HepG2 (cell line): ENCODE measurements at regions not wholly inside any gene's neighbourhood (a gene's known extent, or its start where the extent isn't known, plus 50 kb on each side); places are given as distances from the start of the nearest gene placed in this dataset.
A peak's percentile ranks its signal among the peaks of the same experiment; 100 is the strongest.

Experiments
- ATAC-seq: fragments of 200-7000 bp; cut with Tn5 transposase; 3 replicates; pipeline ENCODE4 v1.9.1; 2020; ENCODE audit warnings: mild to moderate bottlenecking, moderate library complexity
- BruUV-seq: library from RNA; stranded (reverse); fragments of 400-500 nt; replicated peaks from 2 replicates; lab custom pipeline; 2021; lab: Mats Ljungman, UMichigan
- CTCF ChIA-PET: fragments of 300-600 bp; formaldehyde crosslinking; extraction: SDS; loops from one replicate; lab custom pipeline; 2021; ENCODE audit warnings: low total read pairs, inconsistent platforms, low intra/inter-chr PET ratio; lab: Yijun Ruan, JAX
- POLR2A ChIA-PET: fragments of 350-600 bp; sonication (Branson Sonifier 250); formaldehyde crosslinking; loops from one replicate; lab custom pipeline; 2020; ENCODE audit warnings: antibody characterized with exemption, inconsistent platforms; lab: Yijun Ruan, JAX
- DNase-seq: peaks from one replicate; pipeline ENCODE4 v3.0.0-alpha.2; 2015; ENCODE audit warnings: low spot score
- FAIRE-seq: peaks from 3 replicates; lab custom pipeline; 2011; peaks lifted over from hg19 to GRCh38; lab: Jason Lieb, UNC
- H2AFZ ChIP-seq: one replicate; pipeline ENCODE4 v1.6.1; 2011; ENCODE audit warnings: low read length, inconsistent platforms
- H3K27ac ChIP-seq: fragments of 300-600 bp; 3 replicates; pipeline ENCODE4 v1.8.0; 2011; ENCODE audit warnings: mixed run types, mild to moderate bottlenecking, mixed read lengths, low read length, inconsistent platforms; ENCODE audit not compliant: insufficient read depth; ENCODE audit errors: extremely low read length
- H3K27me3 ChIP-seq, 2 experiments: fragments of 200-600 bp in 1 of 2; 2 replicates in 1 of 2; 3 replicates in 1 of 2; pipeline versions ENCODE4 v1.6.0 to v1.8.0; 2011; ENCODE audit warnings: low read length in 2 of 2, mild to moderate bottlenecking in 2 of 2, moderate library complexity in 2 of 2, inconsistent platforms in 1 of 2; ENCODE audit not compliant: insufficient read depth in 2 of 2, control insufficient read depth in 1 of 2
- H3K36me3 ChIP-seq, 2 experiments: fragments of 200-600 bp in 1 of 2; replicated peaks in 1 of 2; 2 replicates in 1 of 2; 3 replicates in 1 of 2; pipeline versions ENCODE4 v1.5.1 to v1.8.0; 2011; ENCODE audit warnings: low read length in 2 of 2, inconsistent platforms in 1 of 2; ENCODE audit not compliant: insufficient read depth in 2 of 2, control insufficient read depth in 1 of 2
- H3K4me1 ChIP-seq: 2 replicates; pipeline ENCODE4 v1.5.1; 2012; ENCODE audit warnings: low read length, inconsistent platforms; ENCODE audit not compliant: insufficient read depth
- H3K4me2 ChIP-seq: 2 replicates; pipeline ENCODE4 v1.6.0; 2011; ENCODE audit warnings: low read depth, low read length, inconsistent platforms
- H3K4me3 ChIP-seq, 3 experiments: fragments of 200-600 bp in 1 of 3; sonication (generic), shearing (Covaris generic) in 1 of 3; replicated peaks in 1 of 3; 2 replicates each; pipeline ENCODE4 v1.5.1; 2011 to 2016; ENCODE audit warnings: low read length in 3 of 3, inconsistent platforms in 2 of 3, low read depth in 2 of 3, mild to moderate bottlenecking in 2 of 3, control low read depth in 1 of 3, mixed read lengths in 1 of 3; ENCODE audit not compliant: insufficient read depth in 1 of 3
- H3K79me2 ChIP-seq: one replicate; pipeline ENCODE4 v1.6.1; 2011; ENCODE audit warnings: low read length, inconsistent platforms; ENCODE audit not compliant: insufficient read depth
- H3K9ac ChIP-seq: 2 replicates; pipeline ENCODE4 v1.6.0; 2011; ENCODE audit warnings: mild to moderate bottlenecking, low read depth, low read length, inconsistent platforms; ENCODE audit not compliant: insufficient read depth
- H3K9me3 ChIP-seq: 2 replicates; pipeline ENCODE4 v1.5.1; 2012; ENCODE audit warnings: mild to moderate bottlenecking, low read length
- H4K20me1 ChIP-seq: 2 replicates; pipeline ENCODE4 v1.6.0; 2011; ENCODE audit warnings: inconsistent platforms, mild to moderate bottlenecking, low read length, moderate library complexity; ENCODE audit not compliant: insufficient read depth
- CEBPB ChIP-seq: IDR thresholded peaks from 2 replicates; pipeline ENCODE4 v1.6.1; 2011; ENCODE audit warnings: low read depth, low read length, improper control_type of control experiment, borderline replicate concordance
- CREB1 ChIP-seq, 2 experiments: fragments of 450-650 bp in 1 of 2; IDR thresholded peaks; 2 replicates each; pipeline ENCODE4 v1.6.1; 2016 to 2017; ENCODE audit warnings: control low read depth in 1 of 2, mild to moderate bottlenecking in 1 of 2, missing compliant biosample characterization in 1 of 2, missing genetic modification characterization in 1 of 2
- MAF1 ChIP-seq: sonication (generic); formaldehyde crosslinking; IDR thresholded peaks from 2 replicates; pipeline ENCODE4 v1.5.0; 2020; ENCODE audit warnings: missing genetic modification reagents, borderline replicate concordance
- PPARG ChIP-seq: conservative IDR thresholded peaks from 2 replicates; pipeline ENCODE4 v1.6.1; 2016; ENCODE audit warnings: missing biosample characterization, missing genetic modification reagents
- RFX1 ChIP-seq: fragments of 450-650 bp; IDR thresholded peaks from 2 replicates; pipeline ENCODE4 v1.6.1; 2017
- ZFY ChIP-seq: sonication (generic); formaldehyde crosslinking; IDR thresholded peaks from 2 replicates; pipeline ENCODE4 v1.4.0; 2020; ENCODE audit warnings: missing genetic modification reagents
- ZNF788 ChIP-seq: sonication (generic); formaldehyde crosslinking; IDR thresholded peaks from 2 replicates; pipeline ENCODE4 v1.5.0; 2020; ENCODE audit warnings: mild to moderate bottlenecking, missing genetic modification reagents, borderline replicate concordance
- WGBS: methylation state at CpG from one replicate; pipeline ENCODE4 v1.1.6; 2017; ENCODE audit warnings: low lambda C conversion rate; 5-methylcytosine and 5-hydroxymethylcytosine counted together
- in situ Hi-C: cut with HindIII; loops from 2 replicates; pipeline ENCODE4 v1.10.0; 2017; ENCODE audit warnings: low pct_unique_long_range_greater_than_20kb; ENCODE audit not compliant: extremely low pct_ligation_motif_present
- intact Hi-C: fragments of 100-400 bp; cut with micrococcal nuclease; formaldehyde crosslinking; loops from one replicate; pipeline ENCODE4 v1.10.0; 2022; ENCODE audit not compliant: unreplicated experiment

DNA sequence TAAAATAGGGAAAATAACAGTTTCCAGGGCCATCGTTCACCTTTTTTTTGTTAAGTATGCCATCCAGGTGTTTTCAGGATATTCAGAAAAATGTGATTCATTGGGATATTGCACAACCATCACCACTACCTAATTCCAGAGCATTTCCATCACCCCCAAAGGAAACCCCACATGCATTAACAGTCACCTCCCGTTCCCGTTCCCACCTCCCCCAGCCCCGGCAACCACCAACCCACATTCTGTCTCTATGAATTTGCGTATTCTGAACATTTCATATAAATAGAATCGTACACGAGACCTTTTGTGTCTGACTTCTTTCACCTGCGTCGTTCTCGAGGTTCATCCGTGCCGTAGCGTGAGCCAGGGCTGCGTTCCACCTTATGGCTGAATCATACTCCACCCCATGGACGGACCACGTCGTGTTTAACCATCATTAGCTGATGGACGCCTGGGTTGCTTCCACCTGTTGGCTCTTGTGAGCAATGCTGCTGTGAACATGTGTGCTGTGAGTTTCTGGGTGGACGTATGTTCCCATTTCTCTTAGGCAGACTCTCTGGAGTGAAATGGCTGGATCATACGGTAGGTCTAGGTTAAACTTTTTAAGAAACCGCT lies 51.0 kb upstream of the NCOR2 start:
- FAIRE-seq, result no peak
- H3K36me3 ChIP-seq, result no peaks in the 10 kb centered on the region
- ATAC-seq, result no peak
- no peak for DNase-seq
- no peaks in the 10 kb centered on the region for H3K9me3 ChIP-seq
- intact Hi-C loops, result no loop called here
- TF ChIP-seq CEBPB, result peak; percentile 41; the same call in 1 of the 2 replicates
- TF ChIP-seq ZFY (CRISPR knock-in tag), result no peak
- H3K79me2 ChIP-seq, result no peaks in the 10 kb centered on the region
- peaks cover 7 to 47% of the 10 kb centered on the region in 2 experiments; a peak in 4 of 5 replicates for H3K27me3 ChIP-seq
- no peaks in the 10 kb centered on the region for H4K20me1 ChIP-seq
- no peak overlapping the region for H3K27ac ChIP-seq
- H2AFZ ChIP-seq, result no peak overlapping the region
- in situ Hi-C loops, result no loop called here
- H3K4me3 ChIP-seq, result no peak overlapping the region
- CTCF ChIA-PET, result no interaction called here
- H3K4me2 ChIP-seq, result no peak overlapping the region
- H3K4me1 ChIP-seq, result peaks cover 10% of the 10 kb centered on the region
- POLR2A ChIA-PET, result no interaction called here
- 56% methylated on average over 21 of the region's 21 CpGs for WGBS
- no TSS peak for BruUV-seq
- no peak overlapping the region for H3K9ac ChIP-seq

DNA sequence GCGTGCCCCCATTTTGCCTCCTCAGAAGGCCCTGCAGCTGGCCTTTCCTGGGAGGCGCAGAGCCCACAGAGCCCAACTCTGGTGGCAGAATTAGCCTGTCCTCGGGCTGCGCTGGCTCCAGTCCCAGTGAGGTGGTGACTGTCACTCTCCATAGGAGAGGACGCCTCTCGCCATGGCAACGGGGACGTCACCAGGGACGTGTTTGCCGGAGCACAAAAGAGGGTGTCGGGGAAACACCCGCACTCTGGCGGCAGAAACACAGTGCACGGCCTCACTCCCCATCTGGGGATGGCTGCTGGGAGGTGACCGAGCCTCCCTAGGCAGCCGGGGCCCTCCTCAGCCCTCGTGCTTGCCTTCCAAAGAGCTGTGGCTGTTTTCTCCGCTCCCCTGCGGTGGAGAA lies 50.2 kb upstream of the NCOR2 start:
- no peak overlapping the region for H3K4me3 ChIP-seq
- H3K36me3 ChIP-seq, result no peaks in the 10 kb centered on the region
- no peaks in the 10 kb centered on the region for H4K20me1 ChIP-seq
- intact Hi-C loops, result no loop called here
- TF ChIP-seq MAF1 (CRISPR knock-in tag), result no peak
- TF ChIP-seq PPARG (CRISPR knock-in tag), result no peak
- TF ChIP-seq ZNF788 (CRISPR knock-in tag), result no peak
- 0 out of 2 replicates have a peak, but pooled peaks have one; percentile 10 for TF ChIP-seq CREB1 (IDR thresholded peaks at IDR 0.05)
- TF ChIP-seq CREB1 (CRISPR knock-in tag; IDR thresholded peaks at IDR 0.05), result no peak
- TF ChIP-seq RFX1, result peak; percentile 22; the same call in 1 of the 2 replicates
- no peak overlapping the region for H3K4me2 ChIP-seq
- DNase-seq (no peak), FAIRE-seq (no peak), ATAC-seq (peak; percentile 46)
- in situ Hi-C loops, result no loop called here
- ChIA-PET CTCF (no interaction called here), POLR2A (no interaction called here)
- H2AFZ ChIP-seq, result no peak overlapping the region
- H3K9me3 ChIP-seq, result no peaks in the 10 kb centered on the region
- no peak overlapping the region for H3K9ac ChIP-seq
- no peak overlapping the region for H3K27ac ChIP-seq
- peaks cover 7 to 39% of the 10 kb centered on the region in 2 experiments; a peak in 4 of 5 replicates for H3K27me3 ChIP-seq
- peaks cover 10% of the 10 kb centered on the region for H3K4me1 ChIP-seq
- no TSS peak for BruUV-seq
- 45% methylated on average over 4 of the region's 19 CpGs for WGBS
- H3K79me2 ChIP-seq, result no peaks in the 10 kb centered on the region
